ENCODE measurements at regions not wholly inside any gene's neighbourhood (a gene's known extent, or its start where the extent isn't known, plus 50 kb on each side); places are given as distances from the start of the nearest gene placed in this dataset.

DNA sequence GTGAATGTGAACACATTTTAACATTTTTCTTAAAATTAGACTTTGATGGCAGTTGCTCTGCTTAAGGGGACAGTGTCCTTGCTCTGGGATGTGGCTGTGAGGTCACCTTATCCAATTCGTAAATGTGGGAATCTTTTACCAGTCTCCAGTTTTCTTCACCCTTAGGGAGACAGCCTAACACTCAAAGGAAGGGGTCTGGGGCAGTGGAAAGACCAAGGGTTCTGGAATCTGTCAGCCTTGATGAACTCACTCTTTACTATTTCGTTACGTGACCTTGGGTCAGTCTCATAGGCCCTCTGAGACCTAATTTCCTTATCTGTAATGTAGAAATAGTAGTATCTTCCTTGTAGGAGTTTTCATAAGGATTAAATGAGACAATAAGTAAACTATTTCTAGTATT lies 245.6 kb upstream of the ATP2B1 start:
- TF ChIP-seq CTCF (conservative IDR thresholded peaks at IDR 0.05 in 1 of 2, IDR thresholded peaks at IDR 0.05 in 1 of 2; ENCODE audit: extremely low read depth in 1 of 2, insufficient read depth in 1 of 2, low read depth in 1 of 2, low read length in 2 of 2) (no peak), EZH2 (IDR thresholded peaks at IDR 0.05; ENCODE audit: borderline replicate concordance, low read length) (no peak)
